H9 (cell line): ENCODE measurements at regions not wholly inside any gene's neighbourhood (a gene's known extent, or its start where the extent isn't known, plus 50 kb on each side); places are given as distances from the start of the nearest gene placed in this dataset.

Source experiments
- DNase-seq: peaks from one replicate; pipeline ENCODE4 v3.0.0-alpha.2; 2017
- H2AFZ ChIP-seq: one replicate; pipeline ENCODE4 v1.6.1; 2013; ENCODE audit warnings: mild to moderate bottlenecking, low read length, control low read depth, moderate library complexity
- H2AK5ac ChIP-seq: 2 replicates; pipeline ENCODE4 v1.6.1; 2013; ENCODE audit warnings: low read length, control low read depth, mixed read lengths; ENCODE audit not compliant: insufficient read length
- H2BK120ac ChIP-seq: one replicate; pipeline ENCODE4 v1.6.1; 2013; ENCODE audit warnings: low read depth, mild to moderate bottlenecking, low read length, control low read depth, inconsistent platforms; ENCODE audit not compliant: poor library complexity, severe bottlenecking
- H2BK12ac ChIP-seq: 2 replicates; pipeline ENCODE4 v1.6.1; 2013; ENCODE audit warnings: low read length, control low read depth, mixed read lengths, low read depth; ENCODE audit not compliant: insufficient read length
- H2BK15ac ChIP-seq: 2 replicates; pipeline ENCODE4 v1.6.1; 2013; ENCODE audit warnings: low read depth, low read length, control low read depth
- H2BK20ac ChIP-seq: one replicate; pipeline ENCODE4 v1.6.1; 2013; ENCODE audit warnings: low read depth, mild to moderate bottlenecking, low read length, control low read depth, inconsistent platforms; ENCODE audit not compliant: poor library complexity, severe bottlenecking
- H2BK5ac ChIP-seq: 2 replicates; pipeline ENCODE4 v1.6.1; 2013; ENCODE audit warnings: low read length, control low read depth, mixed read lengths; ENCODE audit not compliant: insufficient read length
- H3K14ac ChIP-seq: 2 replicates; pipeline ENCODE4 v1.6.1; 2013; ENCODE audit warnings: low read length, control low read depth; ENCODE audit not compliant: insufficient read depth
- H3K18ac ChIP-seq: 2 replicates; pipeline ENCODE4 v1.6.1; 2013; ENCODE audit warnings: low read depth, mild to moderate bottlenecking, mixed read lengths, low read length, control low read depth; ENCODE audit not compliant: insufficient read length
- H3K23ac ChIP-seq: 2 replicates; pipeline ENCODE4 v1.6.1; 2013; ENCODE audit warnings: low read length, control low read depth, mixed read lengths, low read depth; ENCODE audit not compliant: insufficient read length
- H3K23me2 ChIP-seq: 2 replicates; pipeline ENCODE4 v1.6.1; 2013; ENCODE audit warnings: low read depth, mild to moderate bottlenecking, mixed read lengths, low read length, control low read depth; ENCODE audit not compliant: insufficient read length, poor library complexity, severe bottlenecking
- H3K27ac ChIP-seq: 2 replicates; pipeline ENCODE4 v1.5.1; 2013; ENCODE audit warnings: low read length, control low read depth, mixed read lengths, low read depth; ENCODE audit not compliant: insufficient read length
- H3K27me3 ChIP-seq: 2 replicates; pipeline ENCODE4 v1.6.1; 2013; ENCODE audit warnings: low read length, control low read depth, inconsistent platforms; ENCODE audit not compliant: insufficient read depth
- H3K4ac ChIP-seq: 2 replicates; pipeline ENCODE4 v1.6.1; 2013; ENCODE audit warnings: low read depth, mild to moderate bottlenecking, control low read depth, inconsistent platforms, low read length, moderate library complexity
- H3K4me1 ChIP-seq: 2 replicates; pipeline ENCODE4 v1.6.1; 2013; ENCODE audit warnings: low read length, control low read depth, inconsistent platforms; ENCODE audit not compliant: insufficient read depth
- H3K4me2 ChIP-seq: 2 replicates; pipeline ENCODE4 v1.6.1; 2013; ENCODE audit warnings: low read length, control low read depth, mixed read lengths; ENCODE audit not compliant: insufficient read length, insufficient read depth
- H3K56ac ChIP-seq: 2 replicates; pipeline ENCODE4 v1.6.1; 2013; ENCODE audit warnings: low read depth, mild to moderate bottlenecking, mixed read lengths, low read length, control low read depth; ENCODE audit not compliant: insufficient read length
- H3K79me1 ChIP-seq: 2 replicates; pipeline ENCODE4 v1.6.1; 2013; ENCODE audit warnings: low read depth, mild to moderate bottlenecking, moderate library complexity, low read length, control low read depth, inconsistent platforms; ENCODE audit not compliant: insufficient read depth, poor library complexity, severe bottlenecking
- H3K79me2 ChIP-seq: 2 replicates; pipeline ENCODE4 v1.6.1; 2013; ENCODE audit warnings: low read length, control low read depth, inconsistent platforms; ENCODE audit not compliant: insufficient read depth
- H3K9ac ChIP-seq: 2 replicates; pipeline ENCODE4 v1.6.1; 2013; ENCODE audit warnings: low read length, control low read depth, mixed read lengths; ENCODE audit not compliant: insufficient read length; ENCODE audit errors: extremely low read depth
- H3K9me3 ChIP-seq: one replicate; pipeline ENCODE4 v1.6.1; 2013; ENCODE audit warnings: low read depth, low read length, inconsistent platforms; ENCODE audit not compliant: control insufficient read depth
- H3T11ph ChIP-seq: one replicate; pipeline ENCODE4 v1.6.1; 2013; ENCODE audit warnings: mild to moderate bottlenecking, low read length, control low read depth, inconsistent platforms
- H4K20me1 ChIP-seq: one replicate; pipeline ENCODE4 v1.6.1; 2013; ENCODE audit not compliant: control insufficient read depth, insufficient read length, insufficient read depth
- H4K5ac ChIP-seq: 2 replicates; pipeline ENCODE4 v1.6.1; 2013; ENCODE audit warnings: low read depth, mild to moderate bottlenecking, mixed read lengths, low read length, control low read depth; ENCODE audit not compliant: insufficient read length
- H4K8ac ChIP-seq: replicated peaks from 2 replicates; pipeline ENCODE4 v1.6.1; 2013; ENCODE audit warnings: low read length, control low read depth, mixed read lengths, low read depth; ENCODE audit not compliant: insufficient read length
- H4K91ac ChIP-seq: 2 replicates; pipeline ENCODE4 v1.6.1; 2013; ENCODE audit warnings: low read depth, mild to moderate bottlenecking, moderate library complexity, mixed read lengths, low read length, control low read depth; ENCODE audit not compliant: insufficient read length
- H3K27ac Mint-ChIP-seq, 3 experiments: 2 replicates in 2 of 3; 3 replicates in 1 of 3; pipeline ENCODE4 v1.8.0; 2020 to 2021; ENCODE audit warnings: mixed read lengths in 3 of 3, mild to moderate bottlenecking in 1 of 3, moderate library complexity in 1 of 3
- H3K27me3 Mint-ChIP-seq: 2 replicates; pipeline ENCODE4 v1.8.0; 2021; ENCODE audit warnings: low read depth, mild to moderate bottlenecking, moderate library complexity, mixed read lengths
- H3K36me3 Mint-ChIP-seq, 3 experiments: 2 replicates in 2 of 3; 3 replicates in 1 of 3; pipeline ENCODE4 v1.8.0; 2020 to 2021; ENCODE audit warnings: low read depth in 3 of 3, mixed read lengths in 3 of 3; ENCODE audit not compliant: insufficient read depth in 1 of 3
- H3K4me1 Mint-ChIP-seq, 2 experiments: 2 replicates each; pipeline ENCODE4 v1.8.0; 2020; ENCODE audit warnings: mixed read lengths in 2 of 2
- H3K4me3 Mint-ChIP-seq, 2 experiments: 2 replicates in 1 of 2; 3 replicates in 1 of 2; pipeline ENCODE4 v1.8.0; 2020 to 2021; ENCODE audit warnings: mild to moderate bottlenecking in 2 of 2, mixed read lengths in 2 of 2, moderate library complexity in 1 of 2
- H3K9me3 Mint-ChIP-seq, 2 experiments: 2 replicates in 1 of 2; 3 replicates in 1 of 2; pipeline ENCODE4 v1.8.0; 2020; ENCODE audit warnings: mild to moderate bottlenecking in 2 of 2, mixed read lengths in 2 of 2, moderate library complexity in 1 of 2
- WGBS: extraction: QIAGEN DNeasy Blood & Tissue Kit; methylation state at CpG from one replicate; pipeline ENCODE4 v1.1.7; 2013; ENCODE audit warnings: missing lambda C conversion rate, low lambda C conversion rate, mixed read lengths; ENCODE audit not compliant: insufficient read length; ENCODE audit errors: extremely low coverage; 5-methylcytosine and 5-hydroxymethylcytosine counted together
- TF ChIP-seq, protein P1 (sequence below): fragments of 200-600 bp; sonication (generic); conservative IDR thresholded peaks from 3 replicates; pipeline ENCODE4 v1.8.0; 2021; ENCODE audit warnings: antibody characterized with exemption, mild to moderate bottlenecking

DNA sequence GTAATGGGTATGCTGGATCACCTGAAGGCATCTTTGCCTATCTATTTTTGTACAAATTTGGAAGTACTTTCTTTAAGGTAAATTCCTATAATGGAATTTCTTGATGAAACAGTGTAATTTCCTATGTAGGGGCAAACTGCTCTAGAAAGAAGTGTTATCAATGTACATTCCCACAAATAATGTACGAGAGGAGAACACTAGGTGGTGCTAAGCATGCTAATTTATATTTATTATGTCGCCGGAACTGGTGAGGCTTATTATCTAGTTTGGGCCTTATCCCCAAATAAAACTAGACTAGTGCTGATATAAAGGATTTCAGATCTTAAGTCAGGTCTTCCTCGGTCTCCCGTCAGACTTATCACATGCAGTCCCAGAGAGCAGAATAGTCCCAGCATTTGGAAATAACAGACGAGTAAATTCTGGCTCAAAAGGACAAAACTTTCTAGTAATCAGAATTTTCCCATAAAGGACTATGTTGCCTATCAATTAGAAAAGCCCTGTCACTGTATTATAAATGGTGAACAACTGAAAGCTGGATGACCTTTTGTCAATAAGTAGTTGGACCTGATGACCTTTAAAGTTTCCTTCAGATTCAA lies 86.9 kb upstream of the RBBP8 start:
- Histone ChIP-seq H4K5ac (no peak overlapping the region), H3K27ac (no peak overlapping the region), H3T11ph (no peak overlapping the region), H2AFZ (no peak overlapping the region), H3K9ac (no peak overlapping the region), H3K9me3 (no peaks in the 10 kb centered on the region), H2BK15ac (no peak overlapping the region), H3K4me2 (no peak overlapping the region), H4K8ac (no peak overlapping the region), H3K56ac (no peak overlapping the region), H4K91ac (no peak overlapping the region), H3K14ac (no peak overlapping the region), H3K18ac (no peak overlapping the region), H2BK12ac (no peak overlapping the region), H3K4ac (no peak overlapping the region), H4K20me1 (no peaks in the 10 kb centered on the region), H2BK20ac (no peak overlapping the region), H2BK5ac (no peak overlapping the region), H3K4me1 (peaks cover 3% of the 10 kb centered on the region; the same call in 1 of the 2 replicates), H3K79me1 (no peaks in the 10 kb centered on the region), H2AK5ac (no peak overlapping the region), H3K27me3 (no peaks in the 10 kb centered on the region), H3K23ac (no peak overlapping the region), H3K79me2 (no peaks in the 10 kb centered on the region), H2BK120ac (no peak overlapping the region), H3K23me2 (no peaks in the 10 kb centered on the region)
- peaks cover 22 to 25% of the 10 kb centered on the region in 2 experiments for H3K4me1 Mint-ChIP-seq
- no peak overlapping the region; a peak in 1 of 7 replicates for H3K27ac Mint-ChIP-seq
- TF ChIP-seq, protein P1, sequence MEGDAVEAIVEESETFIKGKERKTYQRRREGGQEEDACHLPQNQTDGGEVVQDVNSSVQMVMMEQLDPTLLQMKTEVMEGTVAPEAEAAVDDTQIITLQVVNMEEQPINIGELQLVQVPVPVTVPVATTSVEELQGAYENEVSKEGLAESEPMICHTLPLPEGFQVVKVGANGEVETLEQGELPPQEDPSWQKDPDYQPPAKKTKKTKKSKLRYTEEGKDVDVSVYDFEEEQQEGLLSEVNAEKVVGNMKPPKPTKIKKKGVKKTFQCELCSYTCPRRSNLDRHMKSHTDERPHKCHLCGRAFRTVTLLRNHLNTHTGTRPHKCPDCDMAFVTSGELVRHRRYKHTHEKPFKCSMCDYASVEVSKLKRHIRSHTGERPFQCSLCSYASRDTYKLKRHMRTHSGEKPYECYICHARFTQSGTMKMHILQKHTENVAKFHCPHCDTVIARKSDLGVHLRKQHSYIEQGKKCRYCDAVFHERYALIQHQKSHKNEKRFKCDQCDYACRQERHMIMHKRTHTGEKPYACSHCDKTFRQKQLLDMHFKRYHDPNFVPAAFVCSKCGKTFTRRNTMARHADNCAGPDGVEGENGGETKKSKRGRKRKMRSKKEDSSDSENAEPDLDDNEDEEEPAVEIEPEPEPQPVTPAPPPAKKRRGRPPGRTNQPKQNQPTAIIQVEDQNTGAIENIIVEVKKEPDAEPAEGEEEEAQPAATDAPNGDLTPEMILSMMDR: peak; percentile 40; the same call in 2 of the 3 replicates
- no CpG with 5 or more reads among the region's 6 CpGs for WGBS
- no peaks in the 10 kb centered on the region for H3K9me3 Mint-ChIP-seq
- H3K36me3 Mint-ChIP-seq: no peaks in the 10 kb centered on the region
- H3K4me3 Mint-ChIP-seq: no peak overlapping the region
- no peak for DNase-seq
- H3K27me3 Mint-ChIP-seq: no peaks in the 10 kb centered on the region
